Gastroesophageal sphincter (tissue), 3 donors: ENCODE measurements at regions not wholly inside any gene's neighbourhood (a gene's known extent, or its start where the extent isn't known, plus 50 kb on each side); places are given as distances from the start of the nearest gene placed in this dataset.

Experiments used
- CTCF ChIP-seq, 4 experiments: fragments of 200-600 bp in 2 of 4; fragments of 450-650 bp in 2 of 4; sonication (generic) in 1 of 4; IDR thresholded peaks; one replicate each; pipeline ENCODE4 v1.5.1; 2017 to 2019; ENCODE audit warnings: antibody characterized with exemption in 4 of 4, mild to moderate bottlenecking in 2 of 4, moderate library complexity in 2 of 4
- POLR2A ChIP-seq, 2 donors: fragments of 450-650 bp; IDR thresholded peaks; one replicate each; pipeline ENCODE4 v1.6.1; 2017; ENCODE audit warnings: antibody characterized with exemption in 2 of 2, mild to moderate bottlenecking in 2 of 2, moderate library complexity in 1 of 2
- POLR2AphosphoS5 ChIP-seq: sonication (generic); formaldehyde crosslinking; IDR thresholded peaks from one replicate; pipeline ENCODE4 v1.6.1; 2017; ENCODE audit warnings: antibody characterized with exemption

- TF ChIP-seq CTCF (IDR thresholded peaks at IDR 0.05) (no peak), POLR2A (IDR thresholded peaks at IDR 0.05) (no peak), POLR2AphosphoS5 (no peak)
Measured at GRCh38 chr1:193661385-193661784, 475.0 kb upstream of the B3GALT2 start.
